Endothelial cell of umbilical vein (primary cell): ENCODE measurements at regions not wholly inside any gene's neighbourhood (a gene's known extent, or its start where the extent isn't known, plus 50 kb on each side); places are given as distances from the start of the nearest gene placed in this dataset.
A peak's percentile ranks its signal among the peaks of the same experiment; 100 is the strongest.
"Not testable (repeated sequence)": the region's sequence is repeated elsewhere in the genome, so short reads cannot be mapped to it uniquely, and the experiment has no call there.

ENCODE experiments used
- BruUV-seq: library from RNA; stranded (reverse); fragments of 400-500 nt; replicated peaks from 2 replicates; lab custom pipeline; 2021; lab: Mats Ljungman, UMichigan
- CTCF ChIA-PET: fragments of 300-600, 350-600 bp; sonication (Branson Sonifier 250); formaldehyde crosslinking; loops from one replicate; lab custom pipeline; 2021; ENCODE audit warnings: antibody characterized with exemption, inconsistent platforms; lab: Charles Lee
- POLR2A ChIA-PET: fragments of 300-600, 350-600 bp; sonication (Branson Sonifier 250); formaldehyde crosslinking; loops from one replicate; lab custom pipeline; 2021; ENCODE audit warnings: antibody characterized with exemption, inconsistent platforms; lab: Charles Lee
- DNase-seq: peaks from one replicate; pipeline ENCODE4 v3.0.0-alpha.2; 2011; ENCODE audit warnings: low read depth, low spot score
- FAIRE-seq: peaks from 2 replicates; lab custom pipeline; 2011; peaks lifted over from hg19 to GRCh38; lab: Jason Lieb, UNC
- H2AFZ ChIP-seq: 2 replicates; pipeline ENCODE4 v1.6.0; 2012; ENCODE audit warnings: low read depth, low read length, control low read depth, inconsistent platforms
- H3K27ac ChIP-seq: 2 replicates; pipeline ENCODE4 v1.5.1; 2011; ENCODE audit warnings: low read depth, mild to moderate bottlenecking, control low read depth, low read length, moderate library complexity; ENCODE audit not compliant: insufficient read depth
- H3K27me3 ChIP-seq, 2 experiments: 2 replicates each; pipeline versions ENCODE4 v1.6.0 to v1.6.1; 2011; ENCODE audit warnings: low read length in 2 of 2, mixed read lengths in 1 of 2; ENCODE audit not compliant: control insufficient read depth in 2 of 2, insufficient read depth in 2 of 2
- H3K36me3 ChIP-seq, 2 experiments: 2 replicates in 1 of 2; 3 replicates in 1 of 2; pipeline ENCODE4 v1.5.1; 2011; ENCODE audit warnings: low read length in 2 of 2, mild to moderate bottlenecking in 1 of 2, moderate library complexity in 1 of 2; ENCODE audit not compliant: control insufficient read depth in 2 of 2, insufficient read depth in 2 of 2; ENCODE audit errors: extremely low read depth in 1 of 2
- H3K4me1 ChIP-seq: 3 replicates; pipeline ENCODE4 v1.5.1; 2011; ENCODE audit warnings: mild to moderate bottlenecking, low read length; ENCODE audit not compliant: control insufficient read depth, insufficient read depth; ENCODE audit errors: extremely low read depth
- H3K4me2 ChIP-seq: 2 replicates; pipeline ENCODE4 v1.6.1; 2011; ENCODE audit warnings: low read length, control low read depth, mixed read lengths; ENCODE audit not compliant: insufficient read depth
- H3K4me3 ChIP-seq, 3 experiments: fragments of 200-600 bp in 1 of 3; sonication (generic), shearing (Covaris generic) in 1 of 3; replicated peaks in 1 of 3; 2 replicates each; pipeline ENCODE4 v1.5.1; 2011 to 2016; ENCODE audit warnings: control low read depth in 3 of 3, low read length in 3 of 3, mild to moderate bottlenecking in 2 of 3, inconsistent platforms in 1 of 3, low read depth in 1 of 3, moderate library complexity in 1 of 3; ENCODE audit not compliant: insufficient read depth in 1 of 3
- H3K79me2 ChIP-seq: 2 replicates; pipeline ENCODE4 v1.6.0; 2012; ENCODE audit warnings: low read length, inconsistent platforms; ENCODE audit not compliant: control insufficient read depth, insufficient read depth
- H3K9ac ChIP-seq: replicated peaks from 2 replicates; pipeline ENCODE3; 2011; ENCODE audit warnings: low read length, control low read depth; ENCODE audit not compliant: insufficient read depth; ENCODE audit errors: extremely low read depth
- H3K9me1 ChIP-seq: replicated peaks from 3 replicates; pipeline ENCODE4 v1.6.0; 2011; ENCODE audit warnings: mild to moderate bottlenecking, low read length; ENCODE audit not compliant: control insufficient read depth, insufficient read depth; ENCODE audit errors: extremely low read depth
- H3K9me3 ChIP-seq: replicated peaks from 2 replicates; pipeline ENCODE4 v1.5.1; 2012; ENCODE audit warnings: low read length, inconsistent platforms; ENCODE audit not compliant: control insufficient read depth, insufficient read depth
- H4K20me1 ChIP-seq: replicated peaks from 2 replicates; pipeline ENCODE3; 2011; ENCODE audit warnings: mild to moderate bottlenecking, low read length; ENCODE audit not compliant: control insufficient read depth, insufficient read depth; ENCODE audit errors: extremely low read depth
- GATA2 ChIP-seq: IDR thresholded peaks from 2 replicates; pipeline ENCODE4 v1.7.0; 2011; ENCODE audit warnings: low read depth, mild to moderate bottlenecking, moderate library complexity, mixed read lengths, low read length; ENCODE audit not compliant: insufficient read length, insufficient read depth
- POLR2A ChIP-seq: IDR thresholded peaks from 2 replicates; pipeline ENCODE4 v1.6.1; 2012; ENCODE audit warnings: low read depth, mild to moderate bottlenecking, control low read depth, low read length
- dilution Hi-C: fragments of 300-500 bp; cut with MboI; formaldehyde crosslinking; loops from one replicate; pipeline ENCODE4 v1.15.0; 2019; ENCODE audit warnings: low sequenced_read_pairs; ENCODE audit not compliant: extremely low pct_ligation_motif_present
- intact Hi-C: fragments of 100-400 bp; cut with micrococcal nuclease; formaldehyde crosslinking; loops from one replicate; pipeline ENCODE4 v1.10.0; 2022
- TF ChIP-seq, protein P1 (sequence below): IDR thresholded peaks from 2 replicates; pipeline ENCODE4 v1.6.1; 2011; ENCODE audit not compliant: insufficient read depth, insufficient read length

DNA sequence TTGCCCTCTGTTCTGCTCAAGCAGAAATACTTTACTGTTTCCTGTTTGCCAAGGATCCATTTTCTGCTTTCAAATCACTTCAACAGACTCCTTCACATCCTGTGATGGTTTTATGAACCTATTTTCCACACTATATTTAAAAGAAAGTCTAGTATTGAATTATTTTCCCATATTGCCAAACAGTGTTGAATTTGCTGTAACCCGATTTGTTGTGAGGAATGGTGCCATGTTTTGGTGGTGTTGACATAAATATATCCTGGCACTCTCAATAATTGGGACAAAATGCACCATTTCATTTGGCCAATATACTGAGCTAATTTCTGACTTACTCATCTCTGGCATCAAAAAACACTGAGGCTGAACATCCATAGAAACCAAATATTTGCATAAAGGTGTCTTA is 615.4 kb upstream of the SEMA3D start:
- Histone ChIP-seq H3K9me1 (no peaks in the 10 kb centered on the region), H3K27me3 (no peaks in the 10 kb centered on the region), H3K4me1 (no peaks in the 10 kb centered on the region), H2AFZ (no peak overlapping the region), H4K20me1 (no peaks in the 10 kb centered on the region), H3K79me2 (no peaks in the 10 kb centered on the region), H3K27ac (no peak overlapping the region), H3K9me3 (no peaks in the 10 kb centered on the region), H3K36me3 (no peaks in the 10 kb centered on the region), H3K4me2 (no peak overlapping the region), H3K9ac (no peak overlapping the region), H3K4me3 (no peak overlapping the region)
- no TSS peak for BruUV-seq
- ChIA-PET POLR2A (no interaction called here), CTCF (no interaction called here)
- TF ChIP-seq GATA2, result no peak
- DNase-seq, result no peak
- dilution Hi-C loops, result no loop called here
- FAIRE-seq, result peak; percentile 37
- intact Hi-C loops, result no loop called here

DNA sequence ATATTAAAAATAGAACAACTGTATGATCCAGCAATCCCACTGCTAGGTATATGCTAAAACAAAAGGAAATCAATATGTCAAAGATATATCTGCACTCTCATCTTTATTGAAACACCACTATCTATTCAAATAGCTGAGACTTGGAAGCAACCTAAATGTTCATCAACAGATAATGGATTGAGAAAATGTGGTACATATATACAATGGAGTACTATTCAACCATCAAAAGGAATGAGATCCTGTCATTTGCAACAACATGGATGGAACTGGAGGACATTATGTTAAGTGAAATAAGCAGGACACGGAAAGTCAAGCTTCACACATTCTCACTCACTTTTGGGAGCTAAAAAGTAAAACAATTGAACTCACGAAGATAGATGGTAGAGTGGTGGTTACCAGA is 610.1 kb upstream of the SEMA3D start:
- TF ChIP-seq, protein P1, sequence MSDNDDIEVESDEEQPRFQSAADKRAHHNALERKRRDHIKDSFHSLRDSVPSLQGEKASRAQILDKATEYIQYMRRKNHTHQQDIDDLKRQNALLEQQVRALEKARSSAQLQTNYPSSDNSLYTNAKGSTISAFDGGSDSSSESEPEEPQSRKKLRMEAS, result no peak
- TF ChIP-seq POLR2A, result no peak
- H3K27ac ChIP-seq, result no peak overlapping the region
- no peaks in the 10 kb centered on the region for H3K9me1 ChIP-seq
- BruUV-seq, result no TSS peak
- H3K4me2 ChIP-seq, result no peak overlapping the region
- dilution Hi-C loops, result no loop called here
- DNase-seq, result no peak
- H3K4me1 ChIP-seq, result no peaks in the 10 kb centered on the region
- no peak overlapping the region for H2AFZ ChIP-seq
- no peaks in the 10 kb centered on the region for H3K79me2 ChIP-seq
- POLR2A ChIA-PET, result no interaction called here
- no peak for FAIRE-seq
- intact Hi-C loops, result no loop called here
- no peak overlapping the region for H3K4me3 ChIP-seq
- H3K36me3 ChIP-seq, result no peaks in the 10 kb centered on the region
- CTCF ChIA-PET, result no interaction called here
- no peaks in the 10 kb centered on the region for H3K27me3 ChIP-seq
- H3K9me3 ChIP-seq, result no peaks in the 10 kb centered on the region
- H3K9ac ChIP-seq, result no peak overlapping the region
- no peaks in the 10 kb centered on the region for H4K20me1 ChIP-seq

- CTCF ChIA-PET, dilution Hi-C loops: not testable (repeated sequence)
Observed at GRCh38 chr7:85791098-85791497, 604.2 kb upstream of the SEMA3D start.

More at GRCh38 chr7:85791098-85791497, 604.2 kb upstream of the SEMA3D start:
- BruUV-seq, H3K9ac ChIP-seq, H3K4me1 ChIP-seq, H4K20me1 ChIP-seq, POLR2A ChIA-PET, H3K36me3 ChIP-seq, H3K79me2 ChIP-seq, H3K4me3 ChIP-seq, H2AFZ ChIP-seq, H3K27me3 ChIP-seq, DNase-seq, H3K9me3 ChIP-seq, FAIRE-seq, H3K9me1 ChIP-seq, H3K27ac ChIP-seq, H3K4me2 ChIP-seq, intact Hi-C loops: not testable (repeated sequence)
